Ramos (cell line): ENCODE measurements at regions not wholly inside any gene's neighbourhood (a gene's known extent, or its start where the extent isn't known, plus 50 kb on each side); places are given as distances from the start of the nearest gene placed in this dataset.

Experiments used
- in situ Hi-C: fragments of 300-500 bp; cut with MboI; formaldehyde crosslinking; loops from one replicate; pipeline ENCODE4 v1.14.3; 2022; ENCODE audit warnings: low sequenced_read_pairs; ENCODE audit not compliant: unreplicated experiment

DNA sequence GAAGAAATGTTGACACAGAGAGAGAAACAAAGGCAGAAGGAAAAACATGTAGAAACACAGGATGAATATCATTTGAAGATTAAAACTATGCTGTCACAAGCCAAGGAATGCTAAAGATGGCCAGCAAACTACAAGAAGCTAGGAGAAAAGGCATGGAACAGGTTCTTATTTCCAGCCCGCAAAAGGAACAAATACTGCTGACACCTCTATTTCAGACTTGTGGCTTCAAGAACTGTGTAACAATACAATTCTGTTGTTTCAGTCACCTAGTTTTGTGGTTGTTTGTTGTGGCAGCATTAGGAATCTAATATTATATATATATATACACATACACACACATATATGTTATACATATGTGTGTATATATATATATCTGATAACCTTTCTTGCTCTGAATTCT is 1543.9 kb downstream of the KCNT2 start:
- in situ Hi-C loops, result no loop called here

- in situ Hi-C loops, result no loop called here
Observed at GRCh38 chr1:195054217-195054687, 1554.0 kb downstream of the KCNT2 start.

DNA sequence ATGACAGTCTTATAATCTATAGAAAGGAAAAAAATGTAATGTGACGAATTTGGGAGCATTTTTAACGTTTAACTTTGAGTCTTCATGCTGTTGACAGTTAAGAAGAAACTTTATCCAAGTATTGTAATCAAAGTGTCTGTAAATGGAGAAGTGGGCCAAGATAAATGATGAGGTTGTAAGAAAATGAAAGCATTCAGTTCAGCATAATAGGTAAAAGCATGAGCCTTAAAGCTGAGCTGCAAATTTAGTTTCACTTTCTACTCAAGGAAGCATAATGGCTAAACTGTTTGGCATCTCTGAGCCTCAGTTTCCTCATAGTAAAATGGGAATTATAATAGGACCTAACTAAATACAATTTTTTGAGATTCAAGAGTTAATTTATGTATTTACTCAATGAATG is 1554.8 kb downstream of the KCNT2 start:
- in situ Hi-C loops, result no loop called here

DNA sequence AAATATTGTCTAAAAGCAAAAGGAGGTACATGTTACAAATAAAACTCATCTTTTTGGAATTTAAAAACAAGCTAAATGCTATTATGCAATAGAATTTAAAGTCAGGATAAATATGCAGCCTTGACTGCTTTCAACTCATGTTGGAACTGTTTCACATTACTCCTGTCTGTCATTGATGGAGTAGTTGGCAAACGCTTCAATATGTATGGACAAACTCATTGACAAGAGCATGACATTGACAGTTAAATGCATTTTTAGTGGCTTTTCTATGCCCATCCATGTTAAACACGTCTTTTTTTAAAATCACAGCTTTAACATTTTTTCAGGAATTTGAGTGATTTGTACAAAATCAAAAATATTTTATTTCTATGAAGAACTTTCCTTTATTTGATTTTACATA is 1560.5 kb downstream of the KCNT2 start:
- in situ Hi-C loops, result no loop called here

- in situ Hi-C loops, result no loop called here
Observed at GRCh38 chr1:195045072-195045471, 1563.2 kb downstream of the KCNT2 start.

DNA sequence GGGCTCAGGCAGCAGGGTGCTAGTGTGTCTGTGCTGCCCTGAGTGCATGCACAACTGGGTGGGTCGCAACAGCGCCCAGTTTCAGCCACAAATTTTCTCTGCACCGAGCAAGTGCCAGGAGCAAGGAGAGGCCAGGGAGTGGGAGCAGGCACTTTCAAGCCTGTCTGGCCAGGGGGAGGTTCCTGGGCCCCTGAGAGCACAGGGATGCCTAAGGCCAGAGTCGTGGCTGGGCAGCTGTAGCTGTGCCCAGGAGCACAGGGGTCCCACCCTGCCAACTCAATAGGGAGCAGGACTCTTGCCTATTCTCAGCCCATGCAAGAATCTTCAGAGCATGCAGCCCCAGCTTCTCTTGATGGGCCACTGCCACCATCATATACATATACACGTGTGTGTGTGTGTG is 1577.4 kb downstream of the KCNT2 start:
- in situ Hi-C loops, result no loop called here

- in situ Hi-C loops, result no loop called here
Observed at GRCh38 chr1:195026792-195027191, 1581.4 kb downstream of the KCNT2 start.

DNA sequence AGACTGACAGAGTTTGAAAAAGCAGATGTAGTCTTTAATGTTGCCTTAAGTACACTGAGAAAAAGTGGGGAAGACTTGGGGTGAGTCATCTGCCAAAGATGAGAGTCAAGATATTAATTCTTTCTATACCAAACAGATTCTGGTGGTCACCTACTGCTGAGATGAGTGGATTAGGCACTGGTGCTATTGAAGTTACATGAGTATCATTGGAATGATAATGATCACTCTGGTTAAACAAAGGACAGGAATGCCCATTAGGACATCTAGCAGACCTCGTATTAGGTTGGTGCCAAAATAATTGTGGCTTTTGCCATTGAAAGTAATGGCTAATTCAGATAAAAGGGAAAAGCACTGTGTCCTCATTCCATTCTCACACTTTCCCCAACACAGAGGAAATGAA is 1588.9 kb downstream of the KCNT2 start:
- in situ Hi-C loops, result no loop called here

DNA sequence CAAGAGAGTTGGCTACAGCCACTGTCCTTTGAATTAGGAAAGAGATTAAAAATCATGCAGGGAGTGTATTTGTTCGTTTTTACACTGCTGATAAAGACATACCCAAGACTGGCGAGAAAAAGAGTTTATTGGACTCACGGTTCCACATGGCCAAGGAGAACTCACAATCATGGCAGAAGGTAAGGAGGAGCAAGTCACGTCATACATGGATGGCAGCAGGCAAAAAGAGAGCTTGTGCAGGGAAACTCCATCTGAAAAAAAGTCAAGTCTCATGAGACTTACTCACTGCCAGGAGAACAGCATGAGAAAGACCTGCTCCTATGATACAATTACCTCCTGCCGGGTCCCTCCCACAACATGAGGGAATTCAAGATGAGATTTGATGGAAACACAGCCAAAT is 1595.2 kb downstream of the KCNT2 start:
- in situ Hi-C loops, result no loop called here

- in situ Hi-C loops, result no loop called here
Observed at GRCh38 chr1:195005338-195005737, 1602.9 kb downstream of the KCNT2 start.

DNA sequence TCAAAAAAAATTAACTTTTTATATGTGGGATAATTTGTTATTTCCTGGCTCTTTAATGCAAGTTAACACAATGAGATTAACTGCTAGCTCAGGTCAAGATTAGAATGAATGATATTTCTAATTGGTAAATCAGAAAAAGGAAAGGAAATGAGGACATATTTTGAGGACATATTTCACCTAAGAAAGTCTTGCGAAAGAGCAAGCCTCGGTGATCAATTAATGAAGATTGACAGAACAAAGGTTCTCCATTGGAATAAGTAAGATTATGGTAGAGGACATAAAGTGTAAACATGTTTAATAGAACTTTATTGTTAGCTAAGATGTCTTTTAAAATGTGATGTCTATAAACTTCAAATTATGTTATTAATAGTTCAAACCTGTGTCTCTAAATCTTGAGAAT is 1617.8 kb downstream of the KCNT2 start:
- in situ Hi-C loops, result no loop called here

GRCh38 chr1:194975913-194976312 is 1632.3 kb downstream of the KCNT2 start:
- in situ Hi-C loops, result no loop called here

DNA sequence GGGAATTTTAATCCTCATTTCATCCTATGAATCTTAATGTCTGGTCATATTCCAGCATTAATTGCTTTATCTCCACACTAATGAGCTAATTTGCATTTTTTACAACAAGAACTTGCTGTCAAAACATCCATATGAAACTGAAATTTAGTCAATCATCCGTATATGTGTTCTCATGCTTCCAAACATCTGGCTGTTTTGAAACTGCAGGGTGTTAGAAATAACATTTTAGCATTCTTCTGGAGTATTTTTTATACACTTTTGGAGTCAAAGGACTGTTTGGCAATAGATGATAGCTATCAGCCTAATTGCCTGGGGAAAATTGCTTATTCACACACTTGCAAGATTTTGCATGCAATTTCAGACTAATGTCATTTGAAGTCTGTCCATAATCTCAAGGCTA is 1639.3 kb downstream of the KCNT2 start:
- in situ Hi-C loops, result no loop called here

- in situ Hi-C loops, result no loop called here
Observed at GRCh38 chr1:194959795-194960194, 1648.4 kb downstream of the KCNT2 start.

GRCh38 chr1:194952171-194952570 is 1656.1 kb downstream of the KCNT2 start:
- in situ Hi-C loops, result no loop called here

DNA sequence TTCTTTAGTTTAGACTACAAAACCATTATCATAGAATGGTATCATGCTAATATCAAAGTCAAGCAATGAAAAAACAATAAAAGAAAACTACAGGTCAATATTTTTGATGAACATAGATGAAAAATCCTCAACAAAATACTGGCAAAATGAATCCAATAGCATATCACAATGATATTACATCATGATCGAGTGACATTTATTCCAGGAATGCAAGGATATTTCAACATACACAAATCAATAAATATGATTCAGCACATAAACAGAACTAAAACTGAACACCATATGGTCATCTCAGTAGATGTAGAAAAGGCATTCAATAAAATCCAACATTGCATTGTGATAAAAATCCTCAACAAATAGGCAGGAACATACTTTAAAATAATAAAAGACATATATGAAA is 1657.7 kb downstream of the KCNT2 start:
- in situ Hi-C loops, result no loop called here

DNA sequence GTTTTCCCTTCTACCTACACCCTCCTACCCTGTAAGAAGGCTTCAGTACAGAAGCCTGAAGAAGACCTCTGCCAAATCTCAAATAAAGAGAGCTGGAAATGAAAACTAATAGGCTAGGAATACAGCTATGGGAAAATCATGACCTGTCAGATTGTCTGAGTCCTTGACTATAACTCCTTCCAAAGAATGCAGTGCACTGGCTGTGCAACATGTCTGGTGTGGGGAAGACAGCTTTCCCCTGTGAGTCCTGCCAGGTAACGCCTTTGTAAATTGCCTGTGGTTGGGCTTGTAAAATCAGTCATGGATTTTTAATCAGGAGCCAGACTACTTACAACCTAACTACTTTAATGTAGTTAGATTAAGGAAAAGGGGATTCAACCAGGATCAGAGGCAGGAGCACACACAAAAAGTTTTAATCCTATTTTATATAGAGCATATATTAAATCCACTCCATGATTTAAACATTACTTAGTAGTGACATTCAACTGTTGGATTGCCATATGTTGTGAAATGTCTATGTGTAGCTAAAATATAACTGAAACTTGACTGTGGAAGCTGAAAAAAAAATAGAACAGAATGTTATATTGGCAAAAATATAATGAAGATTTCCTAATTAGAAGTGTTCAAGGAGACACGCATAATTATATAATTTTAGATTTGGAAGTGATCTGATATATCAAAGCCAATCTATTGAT is 1667.8 kb downstream of the KCNT2 start:
- in situ Hi-C loops, result no loop called here

DNA sequence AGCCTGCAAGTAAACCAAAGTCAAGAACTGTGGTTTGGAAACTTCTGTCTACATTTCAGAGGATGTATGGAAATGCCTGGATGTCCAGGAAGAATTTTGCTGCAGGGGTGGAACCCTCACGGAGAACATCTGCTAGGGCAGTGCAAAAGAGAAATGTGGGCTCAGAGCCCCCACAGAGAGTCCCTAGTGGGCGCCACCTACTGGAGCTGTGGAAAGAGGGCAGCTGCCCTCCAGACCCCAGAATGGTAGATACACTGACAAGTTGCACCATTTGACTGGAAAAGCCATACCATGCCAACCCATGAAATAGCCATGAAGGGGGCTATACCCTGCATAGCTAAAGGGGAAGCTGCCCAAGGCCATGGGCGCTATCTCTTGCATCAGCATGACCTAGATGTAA is 1672.4 kb downstream of the KCNT2 start:
- in situ Hi-C loops, result no loop called here

- in situ Hi-C loops, result no loop called here
Observed at GRCh38 chr1:194931166-194931565, 1677.1 kb downstream of the KCNT2 start.

- in situ Hi-C loops, result no loop called here
Observed at GRCh38 chr1:194930132-194930531, 1678.1 kb downstream of the KCNT2 start.

GRCh38 chr1:194929357-194929756 is 1678.9 kb downstream of the KCNT2 start:
- in situ Hi-C loops, result no loop called here

GRCh38 chr1:194919146-194919545 is 1689.1 kb downstream of the KCNT2 start:
- in situ Hi-C loops, result no loop called here

GRCh38 chr1:194917769-194918168 is 1690.5 kb downstream of the KCNT2 start:
- in situ Hi-C loops, result no loop called here
